ENCODE measurements at regions not wholly inside any gene's neighbourhood (a gene's known extent, or its start where the extent isn't known, plus 50 kb on each side); places are given as distances from the start of the nearest gene placed in this dataset.

DNA sequence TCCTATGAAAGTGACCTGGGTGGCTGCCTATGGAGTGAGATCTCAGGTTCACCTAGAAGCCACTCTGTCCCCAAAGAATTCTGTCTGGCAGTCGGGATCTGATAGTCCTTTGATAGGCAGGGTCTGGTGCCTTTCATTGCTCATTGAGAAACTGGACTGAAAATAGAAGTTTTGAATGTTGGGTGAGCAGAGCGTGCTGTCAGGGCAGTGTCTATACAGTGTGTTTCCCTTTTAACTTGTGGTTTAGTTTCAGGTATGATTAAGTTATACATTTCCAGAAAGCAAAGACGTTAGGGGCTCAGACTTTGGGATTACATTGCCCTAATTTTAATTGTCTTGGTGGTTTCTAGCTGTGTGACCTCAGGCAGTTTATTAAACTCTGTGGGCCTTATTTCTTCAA lies 111.3 kb upstream of the PAX6 start:
- TF ChIP-seq POLR2AphosphoS5 (IDR thresholded peaks at IDR 0.05; ENCODE audit: low read depth, low read length): no peak
- TF ChIP-seq TAF1 (IDR thresholded peaks at IDR 0.05; ENCODE audit: borderline replicate concordance, low read depth, low read length): no peak
- TF ChIP-seq POLR2A (IDR thresholded peaks at IDR 0.05; ENCODE audit: low read depth, low read length): no peak
- DNase-seq (ENCODE audit: insufficient read length): no peak
- FAIRE-seq: no peak

GRCh38 chr11:31921081-31921480 lies 110.0 kb upstream of the PAX6 start:
- FAIRE-seq: no peak
- TF ChIP-seq POLR2A (IDR thresholded peaks at IDR 0.05; ENCODE audit: low read depth, low read length) (no peak), POLR2AphosphoS5 (IDR thresholded peaks at IDR 0.05; ENCODE audit: low read depth, low read length) (no peak), TAF1 (IDR thresholded peaks at IDR 0.05; ENCODE audit: borderline replicate concordance, low read depth, low read length) (no peak)
- DNase-seq (ENCODE audit: insufficient read length): no peak

GRCh38 chr11:31919175-31919574 lies 108.1 kb upstream of the PAX6 start:
- DNase-seq (ENCODE audit: insufficient read length) (no peak), FAIRE-seq (no peak)
- TF ChIP-seq TAF1 (IDR thresholded peaks at IDR 0.05; ENCODE audit: borderline replicate concordance, low read depth, low read length) (no peak), POLR2AphosphoS5 (IDR thresholded peaks at IDR 0.05; ENCODE audit: low read depth, low read length) (no peak), POLR2A (IDR thresholded peaks at IDR 0.05; ENCODE audit: low read depth, low read length) (no peak)

GRCh38 chr11:31915867-31916266 lies 104.7 kb upstream of the PAX6 start:
- TF ChIP-seq POLR2AphosphoS5 (IDR thresholded peaks at IDR 0.05; ENCODE audit: low read depth, low read length): no peak
- no peak for TF ChIP-seq TAF1 (IDR thresholded peaks at IDR 0.05; ENCODE audit: borderline replicate concordance, low read depth, low read length)
- no peak for TF ChIP-seq POLR2A (IDR thresholded peaks at IDR 0.05; ENCODE audit: low read depth, low read length)
- DNase-seq (ENCODE audit: insufficient read length) (no peak), FAIRE-seq (no peak)

- DNase-seq (ENCODE audit: insufficient read length) (no peak), FAIRE-seq (no peak)
- TF ChIP-seq POLR2AphosphoS5 (IDR thresholded peaks at IDR 0.05; ENCODE audit: low read depth, low read length): no peak
Observed at GRCh38 chr11:31913985-31914384, 102.9 kb upstream of the PAX6 start.

DNA sequence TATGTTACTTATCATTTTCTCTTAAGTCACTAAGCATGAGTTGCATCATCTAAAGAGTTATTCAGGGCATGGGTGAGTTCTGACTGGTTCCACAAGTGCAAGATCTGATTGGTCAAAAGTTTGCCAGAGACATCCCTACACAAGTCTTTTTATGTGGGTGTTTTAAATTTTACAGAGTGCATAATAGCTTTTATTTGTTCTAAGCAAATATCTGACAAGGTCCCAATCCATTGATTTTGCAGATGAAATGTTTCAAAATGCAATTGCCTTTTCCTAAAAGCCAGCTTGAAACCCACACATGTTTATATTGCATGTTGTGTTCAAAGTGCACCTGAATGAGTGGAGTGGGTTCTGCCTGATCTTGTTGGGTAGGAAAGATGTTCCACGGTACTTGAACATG lies 101.7 kb upstream of the PAX6 start:
- FAIRE-seq: no peak
- DNase-seq (ENCODE audit: insufficient read length): no peak
- TF ChIP-seq POLR2AphosphoS5 (IDR thresholded peaks at IDR 0.05; ENCODE audit: low read depth, low read length) (no peak), POLR2A (IDR thresholded peaks at IDR 0.05; ENCODE audit: low read depth, low read length) (no peak), TAF1 (IDR thresholded peaks at IDR 0.05; ENCODE audit: borderline replicate concordance, low read depth, low read length) (no peak)

- no peak for TF ChIP-seq POLR2A (IDR thresholded peaks at IDR 0.05; ENCODE audit: low read depth, low read length)
- no peak for TF ChIP-seq TAF1 (IDR thresholded peaks at IDR 0.05; ENCODE audit: borderline replicate concordance, low read depth, low read length)
- TF ChIP-seq POLR2AphosphoS5 (IDR thresholded peaks at IDR 0.05; ENCODE audit: low read depth, low read length): no peak
- FAIRE-seq (no peak), DNase-seq (ENCODE audit: insufficient read length) (no peak)
Observed at GRCh38 chr11:31910950-31911576, 99.9 kb upstream of the PAX6 start.

DNA sequence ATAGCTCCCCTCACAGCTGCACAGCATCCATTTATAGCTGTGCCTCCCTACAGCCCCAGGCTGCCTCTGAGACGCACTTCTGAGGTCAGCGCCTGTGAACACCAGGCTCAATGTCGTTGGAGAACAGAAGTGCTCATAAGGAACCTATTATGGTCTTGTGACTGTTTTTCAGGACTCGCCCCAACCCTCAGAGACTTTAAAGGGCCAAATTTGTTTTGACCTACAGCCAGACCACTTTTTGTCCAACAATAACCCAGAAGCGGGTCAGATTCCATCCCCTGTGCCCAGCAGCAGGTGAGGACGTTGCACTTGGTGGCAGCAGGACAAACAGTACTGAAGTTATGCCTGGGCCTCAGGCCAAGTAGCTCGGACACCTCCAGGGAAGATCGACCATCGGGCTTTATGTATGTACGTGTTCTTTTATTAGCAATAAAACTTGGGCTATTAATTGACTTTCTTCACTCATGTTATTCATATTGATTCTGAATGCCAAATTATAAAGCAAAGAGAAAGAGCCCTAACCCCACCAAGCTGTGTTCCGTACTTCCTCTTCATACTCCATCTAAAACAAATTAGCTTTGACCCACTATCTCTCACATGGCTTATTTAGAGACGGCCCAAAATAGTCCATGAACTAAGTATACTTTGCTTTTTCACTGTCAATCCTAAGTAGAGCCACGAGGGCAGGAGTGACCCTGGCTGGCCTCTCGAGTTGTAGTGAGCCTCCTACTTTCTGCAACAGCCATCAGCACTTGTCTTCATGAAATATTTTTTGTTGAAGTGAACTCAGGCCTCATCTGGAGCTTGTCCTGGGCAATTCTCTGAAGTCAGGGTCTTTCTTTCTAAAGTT lies 92.3 kb upstream of the PAX6 start:
- TF ChIP-seq POLR2AphosphoS5 (IDR thresholded peaks at IDR 0.05; ENCODE audit: low read depth, low read length) (no peak), TAF1 (IDR thresholded peaks at IDR 0.05; ENCODE audit: borderline replicate concordance, low read depth, low read length) (no peak), POLR2A (IDR thresholded peaks at IDR 0.05; ENCODE audit: low read depth, low read length) (no peak)
- FAIRE-seq (no peak), DNase-seq (ENCODE audit: insufficient read length) (no peak)

- no peak for TF ChIP-seq POLR2AphosphoS5 (IDR thresholded peaks at IDR 0.05; ENCODE audit: low read depth, low read length)
- no peak for TF ChIP-seq POLR2A (IDR thresholded peaks at IDR 0.05; ENCODE audit: low read depth, low read length)
- no peak for TF ChIP-seq TAF1 (IDR thresholded peaks at IDR 0.05; ENCODE audit: borderline replicate concordance, low read depth, low read length)
- DNase-seq (ENCODE audit: insufficient read length) (no peak), FAIRE-seq (no peak)
Observed at GRCh38 chr11:31902706-31903105, 91.6 kb upstream of the PAX6 start.

- no peak for TF ChIP-seq POLR2A (IDR thresholded peaks at IDR 0.05; ENCODE audit: low read depth, low read length)
- no peak for TF ChIP-seq POLR2AphosphoS5 (IDR thresholded peaks at IDR 0.05; ENCODE audit: low read depth, low read length)
- no peak for TF ChIP-seq TAF1 (IDR thresholded peaks at IDR 0.05; ENCODE audit: borderline replicate concordance, low read depth, low read length)
- DNase-seq (ENCODE audit: insufficient read length) (no peak), FAIRE-seq (no peak)
Observed at GRCh38 chr11:31895926-31896325, 84.8 kb upstream of the PAX6 start.

GRCh38 chr11:31887180-31887579 lies 76.1 kb upstream of the PAX6 start:
- TF ChIP-seq TAF1 (IDR thresholded peaks at IDR 0.05; ENCODE audit: borderline replicate concordance, low read depth, low read length): no peak
- no peak for TF ChIP-seq POLR2AphosphoS5 (IDR thresholded peaks at IDR 0.05; ENCODE audit: low read depth, low read length)
- TF ChIP-seq POLR2A (IDR thresholded peaks at IDR 0.05; ENCODE audit: low read depth, low read length): no peak
- DNase-seq (ENCODE audit: insufficient read length): no peak
- no peak for FAIRE-seq

DNA sequence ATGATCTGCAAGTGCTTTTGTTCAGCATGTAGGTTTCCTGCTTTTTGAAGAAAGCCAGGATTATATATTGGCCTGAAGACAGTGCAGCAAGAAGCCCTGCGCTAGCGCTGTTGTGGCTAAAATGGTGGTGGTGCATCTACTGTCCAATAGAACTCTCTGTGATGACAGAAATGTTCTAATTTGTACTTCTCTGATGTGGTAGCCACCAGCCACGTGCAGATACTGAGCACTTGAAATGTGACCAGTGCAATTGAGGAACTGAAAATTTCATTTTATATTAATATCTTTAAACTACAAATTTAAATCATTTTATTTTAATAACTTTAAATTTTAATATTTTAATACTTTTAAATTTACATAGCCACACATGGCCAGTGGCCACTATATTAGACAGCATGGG lies 73.0 kb upstream of the PAX6 start:
- TF ChIP-seq POLR2AphosphoS5 (IDR thresholded peaks at IDR 0.05; ENCODE audit: low read depth, low read length) (no peak), TAF1 (IDR thresholded peaks at IDR 0.05; ENCODE audit: borderline replicate concordance, low read depth, low read length) (no peak), POLR2A (IDR thresholded peaks at IDR 0.05; ENCODE audit: low read depth, low read length) (no peak)
- DNase-seq (ENCODE audit: insufficient read length) (no peak), FAIRE-seq (no peak)

Data from GM12892 (cell line).